ENCODE measurements at regions not wholly inside any gene's neighbourhood (a gene's known extent, or its start where the extent isn't known, plus 50 kb on each side); places are given as distances from the start of the nearest gene placed in this dataset.
"Not testable (repeated sequence)": the region's sequence is repeated elsewhere in the genome, so short reads cannot be mapped to it uniquely, and the experiment has no call there.

DNA sequence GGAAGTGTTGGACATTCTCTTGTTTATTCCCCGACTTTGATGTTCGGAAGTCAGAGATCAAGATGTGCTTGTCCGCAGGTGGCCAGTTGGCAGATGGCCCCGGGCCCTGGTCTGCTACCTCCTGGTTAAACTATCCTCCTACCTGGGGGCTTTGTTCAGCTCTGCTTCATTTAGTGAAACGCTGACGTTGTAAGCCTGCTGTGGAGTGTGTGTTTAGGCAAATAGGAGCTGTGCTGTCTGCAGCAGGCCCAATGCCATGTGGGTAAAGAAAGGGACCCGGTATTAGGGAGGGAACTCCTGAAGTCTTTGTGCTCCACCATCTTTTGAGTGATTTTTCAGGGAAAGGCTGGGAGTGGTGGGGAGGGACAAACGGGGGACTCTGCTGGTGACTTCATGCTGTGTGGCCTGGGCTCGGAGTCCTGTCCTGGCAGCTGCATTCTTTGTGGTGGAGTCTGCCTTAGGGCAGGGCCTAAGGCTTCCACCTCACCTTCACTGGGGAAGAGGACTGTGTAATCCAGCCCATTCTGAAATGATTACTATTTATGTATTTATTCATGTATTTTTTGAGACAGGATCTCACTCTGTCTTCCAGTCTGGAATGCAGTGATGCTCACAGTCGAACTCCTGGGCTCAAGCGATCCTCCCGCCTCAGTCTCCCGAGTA is 171.1 kb upstream of the KLF6 start:
- H4K20me1 ChIP-seq (ENCODE audit: low read length): no peaks in the 10 kb centered on the region
- BruUV-seq (replicated peaks): no TSS peak
- no peaks in the 10 kb centered on the region for H3K27me3 ChIP-seq (ENCODE audit: low read length)
- no peak overlapping the region for H3K4me2 ChIP-seq (ENCODE audit: low read length)
- H3K4me3 ChIP-seq (ENCODE audit: low read length): no peak overlapping the region
- H3K9ac ChIP-seq (ENCODE audit: low read length): no peak overlapping the region
- H3K79me2 ChIP-seq (ENCODE audit: low read length): no peaks in the 10 kb centered on the region
- no peaks in the 10 kb centered on the region for H3K4me1 ChIP-seq (ENCODE audit: insufficient read depth, low read length)
- no peaks in the 10 kb centered on the region for H3K9me2 ChIP-seq (replicated peaks; ENCODE audit: low read length)
- DNase-seq: no peak
- no peak overlapping the region for H2AFZ ChIP-seq (ENCODE audit: low read length)
- ChIA-PET CTCF (no interaction called here), POLR2A (ENCODE audit: unreplicated experiment) (no interaction called here)
- no peaks in the 10 kb centered on the region for H3K9me3 ChIP-seq (ENCODE audit: low read length)
- H3F3A ChIP-seq (ENCODE audit: low read length, unreplicated experiment): no peaks in the 10 kb centered on the region
- intact Hi-C loops (cut with micrococcal nuclease): no loop called here
- TF ChIP-seq EZH2 (IDR thresholded peaks at IDR 0.05; ENCODE audit: low read length, unreplicated experiment) (no peak), EZH2phosphoT487 (IDR thresholded peaks at IDR 0.05; ENCODE audit: borderline replicate concordance, low read length) (no peak)
- TF ChIP-seq, protein P1, sequence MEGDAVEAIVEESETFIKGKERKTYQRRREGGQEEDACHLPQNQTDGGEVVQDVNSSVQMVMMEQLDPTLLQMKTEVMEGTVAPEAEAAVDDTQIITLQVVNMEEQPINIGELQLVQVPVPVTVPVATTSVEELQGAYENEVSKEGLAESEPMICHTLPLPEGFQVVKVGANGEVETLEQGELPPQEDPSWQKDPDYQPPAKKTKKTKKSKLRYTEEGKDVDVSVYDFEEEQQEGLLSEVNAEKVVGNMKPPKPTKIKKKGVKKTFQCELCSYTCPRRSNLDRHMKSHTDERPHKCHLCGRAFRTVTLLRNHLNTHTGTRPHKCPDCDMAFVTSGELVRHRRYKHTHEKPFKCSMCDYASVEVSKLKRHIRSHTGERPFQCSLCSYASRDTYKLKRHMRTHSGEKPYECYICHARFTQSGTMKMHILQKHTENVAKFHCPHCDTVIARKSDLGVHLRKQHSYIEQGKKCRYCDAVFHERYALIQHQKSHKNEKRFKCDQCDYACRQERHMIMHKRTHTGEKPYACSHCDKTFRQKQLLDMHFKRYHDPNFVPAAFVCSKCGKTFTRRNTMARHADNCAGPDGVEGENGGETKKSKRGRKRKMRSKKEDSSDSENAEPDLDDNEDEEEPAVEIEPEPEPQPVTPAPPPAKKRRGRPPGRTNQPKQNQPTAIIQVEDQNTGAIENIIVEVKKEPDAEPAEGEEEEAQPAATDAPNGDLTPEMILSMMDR (conservative IDR thresholded peaks at IDR 0.05; ENCODE audit: low read depth, low read length): no peak
- no peak overlapping the region for H3K27ac ChIP-seq (ENCODE audit: low read length)
- no peaks in the 10 kb centered on the region for H3K36me3 ChIP-seq (ENCODE audit: low read depth, low read length)
- no peak for ATAC-seq

DNA sequence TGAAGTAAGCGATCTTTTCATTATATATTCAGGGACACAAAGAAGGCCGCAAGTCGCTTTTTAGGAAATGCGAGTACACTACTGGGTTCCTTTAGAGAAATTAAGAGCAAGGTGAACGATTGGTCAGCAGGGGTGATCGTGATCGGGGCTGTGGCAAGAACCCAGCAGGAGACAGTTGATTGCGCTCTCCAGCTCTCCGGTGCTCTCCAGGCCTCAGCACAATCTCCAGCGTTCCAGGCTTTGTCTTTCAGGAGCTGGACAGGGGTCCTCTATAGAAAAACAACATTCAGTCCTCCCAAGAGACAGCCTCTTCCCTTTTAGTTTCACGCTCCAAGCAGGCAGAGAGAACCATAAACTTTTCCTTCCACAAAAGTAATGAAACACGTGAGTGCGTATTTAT is 170.5 kb upstream of the KLF6 start:
- DNase-seq (no peak), ATAC-seq (no peak)
- no peaks in the 10 kb centered on the region for H3K79me2 ChIP-seq (ENCODE audit: low read length)
- H3K27ac ChIP-seq (ENCODE audit: low read length): no peak overlapping the region
- H3K9me3 ChIP-seq (ENCODE audit: low read length): no peaks in the 10 kb centered on the region
- no peaks in the 10 kb centered on the region for H3K36me3 ChIP-seq (ENCODE audit: low read depth, low read length)
- intact Hi-C loops (cut with micrococcal nuclease): no loop called here
- no peaks in the 10 kb centered on the region for H3F3A ChIP-seq (ENCODE audit: low read length, unreplicated experiment)
- BruUV-seq (replicated peaks): no TSS peak
- CTCF ChIA-PET: no interaction called here
- no peak for TF ChIP-seq EZH2phosphoT487 (IDR thresholded peaks at IDR 0.05; ENCODE audit: borderline replicate concordance, low read length)
- TF ChIP-seq, protein P1 (conservative IDR thresholded peaks at IDR 0.05; ENCODE audit: low read depth, low read length): no peak
- TF ChIP-seq EZH2 (IDR thresholded peaks at IDR 0.05; ENCODE audit: low read length, unreplicated experiment): no peak
- H2AFZ ChIP-seq (ENCODE audit: low read length): no peak overlapping the region
- no peak overlapping the region for H3K4me3 ChIP-seq (ENCODE audit: low read length)
- no peaks in the 10 kb centered on the region for H3K27me3 ChIP-seq (ENCODE audit: low read length)
- no peaks in the 10 kb centered on the region for H4K20me1 ChIP-seq (ENCODE audit: low read length)
- POLR2A ChIA-PET (ENCODE audit: unreplicated experiment): no interaction called here
- H3K4me1 ChIP-seq (ENCODE audit: insufficient read depth, low read length): no peaks in the 10 kb centered on the region
- H3K4me2 ChIP-seq (ENCODE audit: low read length): no peak overlapping the region
- no peak overlapping the region for H3K9ac ChIP-seq (ENCODE audit: low read length)
- no peaks in the 10 kb centered on the region for H3K9me2 ChIP-seq (replicated peaks; ENCODE audit: low read length)

DNA sequence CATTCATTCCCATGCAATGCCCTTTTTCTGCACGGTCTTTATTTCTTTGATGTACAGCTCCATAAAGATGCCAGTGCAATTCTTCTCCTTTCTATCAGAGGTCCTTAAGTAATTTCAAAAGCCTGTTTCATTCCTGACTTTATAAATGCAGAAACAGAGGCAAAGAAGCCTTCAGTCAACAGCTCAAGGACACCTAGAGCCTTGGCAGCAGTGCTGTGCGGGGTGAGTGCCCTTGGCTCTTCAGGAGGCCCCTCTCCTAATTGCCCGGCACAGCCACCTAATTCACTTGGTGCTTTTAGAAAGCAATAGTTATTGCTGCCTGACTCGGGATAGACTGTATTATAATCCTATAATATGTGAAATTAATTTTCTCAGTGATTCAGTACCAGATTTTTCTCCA is 169.6 kb upstream of the KLF6 start:
- no TSS peak for BruUV-seq (replicated peaks)
- Histone ChIP-seq H3K4me1 (ENCODE audit: insufficient read depth, low read length) (no peaks in the 10 kb centered on the region), H3K9ac (ENCODE audit: low read length) (no peak overlapping the region), H2AFZ (ENCODE audit: low read length) (no peak overlapping the region), H3K27me3 (ENCODE audit: low read length) (no peaks in the 10 kb centered on the region), H3K36me3 (ENCODE audit: low read depth, low read length) (no peaks in the 10 kb centered on the region), H3K79me2 (ENCODE audit: low read length) (no peaks in the 10 kb centered on the region), H3F3A (ENCODE audit: low read length, unreplicated experiment) (no peaks in the 10 kb centered on the region), H3K9me2 (replicated peaks; ENCODE audit: low read length) (no peaks in the 10 kb centered on the region), H3K4me2 (ENCODE audit: low read length) (no peak overlapping the region), H3K27ac (ENCODE audit: low read length) (no peak overlapping the region), H3K9me3 (ENCODE audit: low read length) (no peaks in the 10 kb centered on the region), H4K20me1 (ENCODE audit: low read length) (no peaks in the 10 kb centered on the region), H3K4me3 (ENCODE audit: low read length) (no peak overlapping the region)
- DNase-seq (no peak), ATAC-seq (no peak)
- POLR2A ChIA-PET (ENCODE audit: unreplicated experiment): interaction anchor here (0.6 kb wide), 1 partner anchor 145 kb away, joined by 15 read pairs; no protein-coding TSS in a partner anchor
- CTCF ChIA-PET: no interaction called here
- intact Hi-C loops (cut with micrococcal nuclease): no loop called here
- TF ChIP-seq EZH2 (IDR thresholded peaks at IDR 0.05; ENCODE audit: low read length, unreplicated experiment) (no peak), EZH2phosphoT487 (IDR thresholded peaks at IDR 0.05; ENCODE audit: borderline replicate concordance, low read length) (no peak)
- TF ChIP-seq, protein P1 (conservative IDR thresholded peaks at IDR 0.05; ENCODE audit: low read depth, low read length): no peak

DNA sequence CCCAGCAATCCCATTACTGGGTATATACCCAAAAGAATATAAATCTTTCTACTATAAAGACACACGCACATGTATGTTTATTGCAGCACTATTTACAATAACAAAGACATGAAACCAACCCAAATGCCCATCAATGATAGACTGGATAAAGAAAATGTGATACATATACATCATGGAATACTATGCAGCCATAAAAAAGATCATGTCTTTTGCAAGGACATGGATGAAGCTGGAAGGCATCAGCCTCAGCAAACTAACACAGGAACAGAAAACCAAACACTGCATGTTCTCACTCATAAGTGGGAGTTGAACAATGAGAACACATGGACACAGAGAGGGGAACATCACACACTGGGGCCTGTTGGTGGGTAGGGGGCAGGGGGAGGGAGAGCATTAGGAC is 169.0 kb upstream of the KLF6 start:
- CTCF ChIA-PET; H4K20me1 ChIP-seq (ENCODE audit: low read length): not testable (repeated sequence)

More for the DNA sequence above, 169.0 kb upstream of the KLF6 start:
- H2AFZ ChIP-seq (ENCODE audit: low read length); ATAC-seq; H3K27ac ChIP-seq (ENCODE audit: low read length); H3K9me3 ChIP-seq (ENCODE audit: low read length); DNase-seq; H3K79me2 ChIP-seq (ENCODE audit: low read length); H3F3A ChIP-seq (ENCODE audit: low read length, unreplicated experiment); H3K9me2 ChIP-seq (replicated peaks; ENCODE audit: low read length); intact Hi-C loops (cut with micrococcal nuclease); BruUV-seq (replicated peaks); H3K4me2 ChIP-seq (ENCODE audit: low read length); H3K36me3 ChIP-seq (ENCODE audit: low read depth, low read length); H3K4me3 ChIP-seq (ENCODE audit: low read length); H3K9ac ChIP-seq (ENCODE audit: low read length); H3K27me3 ChIP-seq (ENCODE audit: low read length); H3K4me1 ChIP-seq (ENCODE audit: insufficient read depth, low read length): not testable (repeated sequence)
- POLR2A ChIA-PET (ENCODE audit: unreplicated experiment): interaction anchor here (0.6 kb wide), 1 partner anchor 144 kb away, joined by 15 read pairs; no protein-coding TSS in a partner anchor

Measured in PC-3 (cell line).